ENCODE measurements at regions not wholly inside any gene's neighbourhood (a gene's known extent, or its start where the extent isn't known, plus 50 kb on each side); places are given as distances from the start of the nearest gene placed in this dataset.

GRCh38 chr3:70808881-70809280 lies 496.4 kb upstream of the MDFIC2 start:
- Mint-ChIP-seq H3K4me3 (no peak overlapping the region), H3K4me1 (ENCODE audit: unreplicated experiment) (no peaks in the 10 kb centered on the region), H3K27ac (no peak overlapping the region), H3K36me3 (no peaks in the 10 kb centered on the region), H3K27me3 (no peaks in the 10 kb centered on the region), H3K9me3 (no peaks in the 10 kb centered on the region)
- no peak for DNase-seq (ENCODE audit: extremely low spot score, unreplicated experiment)
- TF ChIP-seq CTCF (conservative IDR thresholded peaks at IDR 0.05): no peak

- no peak for DNase-seq (ENCODE audit: extremely low spot score, unreplicated experiment)
- Mint-ChIP-seq H3K9me3 (no peaks in the 10 kb centered on the region), H3K27ac (no peak overlapping the region), H3K36me3 (no peaks in the 10 kb centered on the region), H3K4me1 (ENCODE audit: unreplicated experiment) (no peaks in the 10 kb centered on the region), H3K4me3 (no peak overlapping the region), H3K27me3 (no peaks in the 10 kb centered on the region)
- no peak for TF ChIP-seq CTCF (conservative IDR thresholded peaks at IDR 0.05)
Observed at GRCh38 chr3:70806556-70806955, 494.1 kb upstream of the MDFIC2 start.

- Mint-ChIP-seq H3K27ac (no peak overlapping the region), H3K4me3 (no peak overlapping the region), H3K4me1 (ENCODE audit: unreplicated experiment) (no peaks in the 10 kb centered on the region), H3K9me3 (no peaks in the 10 kb centered on the region), H3K36me3 (no peaks in the 10 kb centered on the region), H3K27me3 (no peaks in the 10 kb centered on the region)
- DNase-seq (ENCODE audit: extremely low spot score, unreplicated experiment): no peak
- no peak for TF ChIP-seq CTCF (conservative IDR thresholded peaks at IDR 0.05)
Observed at GRCh38 chr3:70806021-70806420, 493.6 kb upstream of the MDFIC2 start.

- H3K4me1 Mint-ChIP-seq (ENCODE audit: unreplicated experiment): no peaks in the 10 kb centered on the region
- no peak for TF ChIP-seq CTCF (conservative IDR thresholded peaks at IDR 0.05)
- H3K9me3 Mint-ChIP-seq: no peaks in the 10 kb centered on the region
- H3K4me3 Mint-ChIP-seq: no peak overlapping the region
- no peak overlapping the region for H3K27ac Mint-ChIP-seq
- DNase-seq (ENCODE audit: extremely low spot score, unreplicated experiment): no peak
- no peaks in the 10 kb centered on the region for H3K36me3 Mint-ChIP-seq
- H3K27me3 Mint-ChIP-seq: no peaks in the 10 kb centered on the region
Observed at GRCh38 chr3:70805061-70805889, 492.8 kb upstream of the MDFIC2 start.

GRCh38 chr3:70803891-70804290 lies 491.5 kb upstream of the MDFIC2 start:
- Mint-ChIP-seq H3K9me3 (no peaks in the 10 kb centered on the region), H3K27me3 (no peaks in the 10 kb centered on the region), H3K4me3 (no peak overlapping the region), H3K4me1 (ENCODE audit: unreplicated experiment) (no peaks in the 10 kb centered on the region), H3K36me3 (no peaks in the 10 kb centered on the region), H3K27ac (no peak overlapping the region)
- TF ChIP-seq CTCF (conservative IDR thresholded peaks at IDR 0.05): no peak
- no peak for DNase-seq (ENCODE audit: extremely low spot score, unreplicated experiment)
